HCT116 (cell line): ENCODE measurements at regions not wholly inside any gene's neighbourhood (a gene's known extent, or its start where the extent isn't known, plus 50 kb on each side); places are given as distances from the start of the nearest gene placed in this dataset.

Experiments
- ATAC-seq: fragments of 200-7000 bp; cut with Tn5 transposase; 2 replicates; pipeline ENCODE4 v1.9.1; 2020; ENCODE audit warnings: mild to moderate bottlenecking, moderate library complexity
- BruUV-seq: library from RNA; stranded (reverse); fragments of 400-500 nt; replicated peaks from 2 replicates; lab custom pipeline; 2021; lab: Mats Ljungman, UMichigan
- CTCF ChIA-PET: fragments of 300-600 bp; sonication (Branson Sonifier 250); formaldehyde crosslinking; loops from one replicate; lab custom pipeline; 2021; ENCODE audit warnings: antibody characterized with exemption; lab: Charles Lee
- POLR2A ChIA-PET: fragments of 300-600, 350-600 bp; sonication (Branson Sonifier 250); formaldehyde crosslinking; loops from one replicate; lab custom pipeline; 2021; ENCODE audit warnings: antibody characterized with exemption; lab: Charles Lee
- RAD21 ChIA-PET, 2 experiments: fragments of 300-600 bp; sonication (Branson Sonifier 250); formaldehyde crosslinking; loops; one replicate each; lab custom pipeline; 2023; ENCODE audit warnings: low total read pairs in 2 of 2; ENCODE audit not compliant: uncharacterized antibody in 2 of 2, unreplicated experiment in 2 of 2, low non-redundant PET in 1 of 2; lab: Charles Lee
- DNase-seq: peaks from one replicate; pipeline ENCODE4 v3.0.0-alpha.2; 2010; ENCODE audit warnings: low read depth, low spot score
- H2AFZ ChIP-seq: fragments of 200-600 bp; shearing (Covaris generic), sonication (generic); 2 replicates; pipeline ENCODE4 v1.6.1; 2017; ENCODE audit warnings: low read depth, mixed run types, mixed read lengths, antibody characterized with exemption, low read length; ENCODE audit not compliant: poor library complexity, severe bottlenecking
- H3K27ac ChIP-seq: 2 replicates; pipeline ENCODE4 v1.5.1; 2012; ENCODE audit warnings: low read depth, low read length
- H3K27me3 ChIP-seq: fragments of 200-600 bp; sonication (generic); 2 replicates; pipeline ENCODE4 v1.6.1; 2016; ENCODE audit warnings: mixed run types, low read length, mixed read lengths; ENCODE audit not compliant: insufficient read depth
- H3K36me3 ChIP-seq, 2 experiments: fragments of 200-500 bp in 1 of 2; fragments of 200-600 bp in 1 of 2; sonication (Bioruptor generic) in 1 of 2; sonication (generic) in 1 of 2; 2 replicates each; pipeline versions ENCODE4 v1.5.1 to v1.6.1; 2014 to 2016; ENCODE audit warnings: low read length in 2 of 2, inconsistent platforms in 1 of 2, mixed read lengths in 1 of 2, mixed run types in 1 of 2; ENCODE audit not compliant: insufficient read depth in 2 of 2, control insufficient read depth in 1 of 2
- H3K4me1 ChIP-seq, 2 experiments: fragments of 200-600 bp in 1 of 2; sonication (generic) in 1 of 2; 2 replicates each; pipeline versions ENCODE4 v1.5.1 to v1.6.1; 2012 to 2017; ENCODE audit warnings: low read length in 2 of 2, inconsistent platforms in 1 of 2, mild to moderate bottlenecking in 1 of 2, mixed read lengths in 1 of 2, mixed run types in 1 of 2, moderate library complexity in 1 of 2; ENCODE audit not compliant: insufficient read depth in 2 of 2, control insufficient read depth in 1 of 2
- H3K4me2 ChIP-seq: fragments of 200-600 bp; sonication (generic); 2 replicates; pipeline ENCODE4 v1.6.1; 2017; ENCODE audit warnings: mixed run types, low read length, mixed read lengths
- H3K4me3 ChIP-seq, 2 experiments: fragments of 200-600 bp in 1 of 2; sonication (generic) in 1 of 2; replicated peaks in 1 of 2; 2 replicates each; pipeline ENCODE4 v1.5.1; 2011 to 2016; ENCODE audit warnings: low read length in 2 of 2, control low read depth in 1 of 2, low read depth in 1 of 2, mild to moderate bottlenecking in 1 of 2, mixed read lengths in 1 of 2, mixed run types in 1 of 2
- H3K79me2 ChIP-seq: fragments of 200-600 bp; sonication (generic); 2 replicates; pipeline ENCODE4 v1.6.1; 2017; ENCODE audit warnings: mild to moderate bottlenecking, mixed run types, low read length, moderate library complexity, mixed read lengths; ENCODE audit not compliant: insufficient read depth
- H3K9ac ChIP-seq: fragments of 200-600 bp; sonication (generic); 2 replicates; pipeline ENCODE4 v1.6.1; 2016; ENCODE audit warnings: low read length, mixed read lengths
- H3K9me2 ChIP-seq: fragments of 200-600 bp; sonication (generic), shearing (Covaris generic); 2 replicates; pipeline ENCODE4 v1.6.1; 2017; ENCODE audit warnings: mixed run types, mild to moderate bottlenecking, moderate library complexity; ENCODE audit not compliant: insufficient read depth
- H3K9me3 ChIP-seq, 2 experiments: fragments of 200-500 bp in 1 of 2; fragments of 200-600 bp in 1 of 2; sonication (Bioruptor generic) in 1 of 2; sonication (generic) in 1 of 2; 2 replicates each; pipeline ENCODE4 v1.6.1; 2014 to 2017; ENCODE audit warnings: low read length in 2 of 2, mixed read lengths in 2 of 2, inconsistent platforms in 1 of 2, low read depth in 1 of 2, mild to moderate bottlenecking in 1 of 2, mixed run types in 1 of 2, moderate library complexity in 1 of 2; ENCODE audit not compliant: control insufficient read depth in 1 of 2, insufficient read depth in 1 of 2
- H4K20me1 ChIP-seq: fragments of 200-600 bp; sonication (generic), shearing (Covaris generic); 2 replicates; pipeline ENCODE4 v1.6.1; 2017; ENCODE audit warnings: mixed run types, mild to moderate bottlenecking, moderate library complexity; ENCODE audit not compliant: insufficient read depth
- CBX3 ChIP-seq: IDR thresholded peaks from 2 replicates; pipeline ENCODE4 v1.6.1; 2012; ENCODE audit warnings: low read depth
- CEBPB ChIP-seq: IDR thresholded peaks from 2 replicates; pipeline ENCODE4 v1.6.1; 2012; ENCODE audit warnings: low read depth
- EZH2 ChIP-seq: fragments of 200-600 bp; sonication (generic); IDR thresholded peaks from 2 replicates; pipeline ENCODE4 v1.6.1; 2017; ENCODE audit warnings: antibody characterized with exemption, mixed run types
- EZH2phosphoT487 ChIP-seq: fragments of 200-600 bp; IDR thresholded peaks from 2 replicates; pipeline ENCODE4 v1.6.1; 2018; ENCODE audit warnings: antibody characterized with exemption, borderline replicate concordance
- FOSL1 ChIP-seq: IDR thresholded peaks from 2 replicates; pipeline ENCODE4 v1.6.1; 2012; ENCODE audit warnings: low read depth
- POLR2A ChIP-seq: IDR thresholded peaks from 2 replicates; pipeline ENCODE4 v1.7.0; 2011; ENCODE audit warnings: borderline replicate concordance; ENCODE audit not compliant: insufficient read depth, insufficient read length; ENCODE audit errors: extremely low read depth
- RAD21 ChIP-seq: IDR thresholded peaks from 2 replicates; pipeline ENCODE4 v1.6.1; 2012; ENCODE audit warnings: low read depth, mild to moderate bottlenecking
- TCF7L2 ChIP-seq: IDR thresholded peaks from 2 replicates; pipeline ENCODE4 v1.7.0; 2011; ENCODE audit warnings: borderline replicate concordance, inconsistent platforms; ENCODE audit not compliant: insufficient read depth, insufficient read length; ENCODE audit errors: extremely low read depth
- ZFX ChIP-seq: fragments of 450-650 bp; IDR thresholded peaks from 2 replicates; pipeline ENCODE4 v1.6.1; 2017
- intact Hi-C: fragments of 100-400 bp; cut with micrococcal nuclease; formaldehyde crosslinking; loops from 2 replicates; pipeline ENCODE4 v1.10.0; 2022
- TF ChIP-seq, protein P1 (sequence below): IDR thresholded peaks from 2 replicates; pipeline ENCODE4 v1.6.1; 2012
- TF ChIP-seq, protein P2 (sequence below): IDR thresholded peaks from 2 replicates; pipeline ENCODE4 v1.6.1; 2011; ENCODE audit warnings: mild to moderate bottlenecking, low read length, moderate library complexity; ENCODE audit not compliant: insufficient replicate concordance; ENCODE audit errors: extremely low read depth
- TF ChIP-seq, protein P3 (sequence below): IDR thresholded peaks from 2 replicates; pipeline ENCODE4 v1.6.1; 2012; ENCODE audit warnings: low read depth
- TF ChIP-seq, protein P4 (sequence below), 3 experiments: fragments of 200-600 bp in 1 of 3; sonication (generic) in 1 of 3; IDR thresholded peaks in 2 of 3; conservative IDR thresholded peaks in 1 of 3; 2 replicates each; pipeline ENCODE4 v1.5.1; 2012 to 2017; ENCODE audit warnings: low read depth in 2 of 3, low read length in 2 of 3, antibody characterized with exemption in 1 of 3, borderline replicate concordance in 1 of 3, control low read depth in 1 of 3, mild to moderate bottlenecking in 1 of 3, mixed read lengths in 1 of 3, mixed run types in 1 of 3, moderate library complexity in 1 of 3; ENCODE audit not compliant: insufficient read depth in 1 of 3

DNA sequence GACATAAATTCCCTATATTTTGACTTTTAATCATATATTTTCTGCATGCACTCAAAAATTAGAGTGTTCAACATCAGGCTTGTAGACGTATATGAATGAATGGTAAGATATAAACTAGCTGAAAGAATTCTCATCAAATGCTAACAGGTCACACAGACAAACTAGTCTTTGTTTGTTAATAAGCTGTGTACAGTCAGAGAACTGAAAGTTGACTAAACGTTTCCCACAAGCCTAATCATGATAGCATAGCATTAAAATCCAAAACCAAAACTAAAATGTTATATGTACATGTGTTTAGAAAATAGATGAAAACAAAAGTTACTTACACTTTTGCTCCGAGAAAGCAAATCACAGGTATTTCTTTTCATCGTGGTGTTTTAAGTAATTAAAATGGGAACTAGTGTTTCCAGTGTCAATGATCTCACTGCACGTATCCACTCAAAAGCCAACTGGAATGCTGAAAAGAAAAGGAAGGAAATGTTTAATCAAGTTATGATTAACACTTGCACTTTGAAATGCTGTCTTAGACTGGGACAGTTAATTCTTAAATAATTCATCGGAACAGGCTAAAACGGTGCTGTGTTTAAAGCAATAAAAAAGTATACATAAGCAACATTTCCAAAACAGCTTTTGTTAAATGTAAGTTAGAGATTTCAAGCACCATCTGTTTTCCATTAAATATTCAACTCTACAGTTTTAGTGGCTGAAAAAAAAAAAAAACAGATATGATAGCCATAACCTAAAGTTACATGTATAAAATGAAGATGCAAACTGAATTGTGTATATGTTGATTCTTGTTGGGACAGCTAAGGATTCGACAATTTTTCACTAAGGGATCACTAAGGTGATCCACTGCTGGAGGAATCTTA, 291.9 kb upstream of the PDE4D start:
- H3K9me3 ChIP-seq, result no peaks in the 10 kb centered on the region
- ChIA-PET CTCF (no interaction called here), RAD21 (no interaction called here), POLR2A (no interaction called here)
- H3K9ac ChIP-seq, result no peak overlapping the region
- no peaks in the 10 kb centered on the region for H3K36me3 ChIP-seq
- H3K9me2 ChIP-seq, result no peaks in the 10 kb centered on the region
- no peak overlapping the region for H3K27ac ChIP-seq
- TF ChIP-seq TCF7L2, result no peak
- no peak for TF ChIP-seq EZH2phosphoT487
- no peak for TF ChIP-seq POLR2A
- TF ChIP-seq, protein P1, sequence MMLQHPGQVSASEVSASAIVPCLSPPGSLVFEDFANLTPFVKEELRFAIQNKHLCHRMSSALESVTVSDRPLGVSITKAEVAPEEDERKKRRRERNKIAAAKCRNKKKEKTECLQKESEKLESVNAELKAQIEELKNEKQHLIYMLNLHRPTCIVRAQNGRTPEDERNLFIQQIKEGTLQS, result no peak
- no peak for TF ChIP-seq ZFX
- TF ChIP-seq FOSL1, result no peak
- TF ChIP-seq CBX3, result no peak
- TF ChIP-seq, protein P2, sequence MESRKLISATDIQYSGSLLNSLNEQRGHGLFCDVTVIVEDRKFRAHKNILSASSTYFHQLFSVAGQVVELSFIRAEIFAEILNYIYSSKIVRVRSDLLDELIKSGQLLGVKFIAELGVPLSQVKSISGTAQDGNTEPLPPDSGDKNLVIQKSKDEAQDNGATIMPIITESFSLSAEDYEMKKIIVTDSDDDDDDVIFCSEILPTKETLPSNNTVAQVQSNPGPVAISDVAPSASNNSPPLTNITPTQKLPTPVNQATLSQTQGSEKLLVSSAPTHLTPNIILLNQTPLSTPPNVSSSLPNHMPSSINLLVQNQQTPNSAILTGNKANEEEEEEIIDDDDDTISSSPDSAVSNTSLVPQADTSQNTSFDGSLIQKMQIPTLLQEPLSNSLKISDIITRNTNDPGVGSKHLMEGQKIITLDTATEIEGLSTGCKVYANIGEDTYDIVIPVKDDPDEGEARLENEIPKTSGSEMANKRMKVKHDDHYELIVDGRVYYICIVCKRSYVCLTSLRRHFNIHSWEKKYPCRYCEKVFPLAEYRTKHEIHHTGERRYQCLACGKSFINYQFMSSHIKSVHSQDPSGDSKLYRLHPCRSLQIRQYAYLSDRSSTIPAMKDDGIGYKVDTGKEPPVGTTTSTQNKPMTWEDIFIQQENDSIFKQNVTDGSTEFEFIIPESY, result no peak
- no peak for TF ChIP-seq CEBPB
- no peak for TF ChIP-seq EZH2
- no peak for TF ChIP-seq RAD21
- TF ChIP-seq, protein P3, sequence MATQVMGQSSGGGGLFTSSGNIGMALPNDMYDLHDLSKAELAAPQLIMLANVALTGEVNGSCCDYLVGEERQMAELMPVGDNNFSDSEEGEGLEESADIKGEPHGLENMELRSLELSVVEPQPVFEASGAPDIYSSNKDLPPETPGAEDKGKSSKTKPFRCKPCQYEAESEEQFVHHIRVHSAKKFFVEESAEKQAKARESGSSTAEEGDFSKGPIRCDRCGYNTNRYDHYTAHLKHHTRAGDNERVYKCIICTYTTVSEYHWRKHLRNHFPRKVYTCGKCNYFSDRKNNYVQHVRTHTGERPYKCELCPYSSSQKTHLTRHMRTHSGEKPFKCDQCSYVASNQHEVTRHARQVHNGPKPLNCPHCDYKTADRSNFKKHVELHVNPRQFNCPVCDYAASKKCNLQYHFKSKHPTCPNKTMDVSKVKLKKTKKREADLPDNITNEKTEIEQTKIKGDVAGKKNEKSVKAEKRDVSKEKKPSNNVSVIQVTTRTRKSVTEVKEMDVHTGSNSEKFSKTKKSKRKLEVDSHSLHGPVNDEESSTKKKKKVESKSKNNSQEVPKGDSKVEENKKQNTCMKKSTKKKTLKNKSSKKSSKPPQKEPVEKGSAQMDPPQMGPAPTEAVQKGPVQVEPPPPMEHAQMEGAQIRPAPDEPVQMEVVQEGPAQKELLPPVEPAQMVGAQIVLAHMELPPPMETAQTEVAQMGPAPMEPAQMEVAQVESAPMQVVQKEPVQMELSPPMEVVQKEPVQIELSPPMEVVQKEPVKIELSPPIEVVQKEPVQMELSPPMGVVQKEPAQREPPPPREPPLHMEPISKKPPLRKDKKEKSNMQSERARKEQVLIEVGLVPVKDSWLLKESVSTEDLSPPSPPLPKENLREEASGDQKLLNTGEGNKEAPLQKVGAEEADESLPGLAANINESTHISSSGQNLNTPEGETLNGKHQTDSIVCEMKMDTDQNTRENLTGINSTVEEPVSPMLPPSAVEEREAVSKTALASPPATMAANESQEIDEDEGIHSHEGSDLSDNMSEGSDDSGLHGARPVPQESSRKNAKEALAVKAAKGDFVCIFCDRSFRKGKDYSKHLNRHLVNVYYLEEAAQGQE, result no peak
- TF ChIP-seq, protein P4, sequence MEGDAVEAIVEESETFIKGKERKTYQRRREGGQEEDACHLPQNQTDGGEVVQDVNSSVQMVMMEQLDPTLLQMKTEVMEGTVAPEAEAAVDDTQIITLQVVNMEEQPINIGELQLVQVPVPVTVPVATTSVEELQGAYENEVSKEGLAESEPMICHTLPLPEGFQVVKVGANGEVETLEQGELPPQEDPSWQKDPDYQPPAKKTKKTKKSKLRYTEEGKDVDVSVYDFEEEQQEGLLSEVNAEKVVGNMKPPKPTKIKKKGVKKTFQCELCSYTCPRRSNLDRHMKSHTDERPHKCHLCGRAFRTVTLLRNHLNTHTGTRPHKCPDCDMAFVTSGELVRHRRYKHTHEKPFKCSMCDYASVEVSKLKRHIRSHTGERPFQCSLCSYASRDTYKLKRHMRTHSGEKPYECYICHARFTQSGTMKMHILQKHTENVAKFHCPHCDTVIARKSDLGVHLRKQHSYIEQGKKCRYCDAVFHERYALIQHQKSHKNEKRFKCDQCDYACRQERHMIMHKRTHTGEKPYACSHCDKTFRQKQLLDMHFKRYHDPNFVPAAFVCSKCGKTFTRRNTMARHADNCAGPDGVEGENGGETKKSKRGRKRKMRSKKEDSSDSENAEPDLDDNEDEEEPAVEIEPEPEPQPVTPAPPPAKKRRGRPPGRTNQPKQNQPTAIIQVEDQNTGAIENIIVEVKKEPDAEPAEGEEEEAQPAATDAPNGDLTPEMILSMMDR (IDR thresholded peaks at IDR 0.05 in 2 of 3, conservative IDR thresholded peaks at IDR 0.05 in 1 of 3; ENCODE audit: borderline replicate concordance in 1 of 3, insufficient read depth in 1 of 3, low read depth in 2 of 3, low read length in 2 of 3), result no peak
- no peak overlapping the region for H2AFZ ChIP-seq
- DNase-seq (no peak), ATAC-seq (no peak)
- no peaks in the 10 kb centered on the region for H3K4me1 ChIP-seq
- no peaks in the 10 kb centered on the region for H3K79me2 ChIP-seq
- H3K4me3 ChIP-seq, result no peak overlapping the region
- no TSS peak for BruUV-seq
- no peaks in the 10 kb centered on the region for H4K20me1 ChIP-seq
- no peaks in the 10 kb centered on the region; the same call in 1 of the 2 replicates for H3K27me3 ChIP-seq
- intact Hi-C loops, result loop anchor here (10.0 kb wide), 1 partner anchor 59 kb away; no protein-coding TSS in a partner anchor
- no peak overlapping the region for H3K4me2 ChIP-seq
